ELF-1 (cell line): ENCODE measurements at regions not wholly inside any gene's neighbourhood (a gene's known extent, or its start where the extent isn't known, plus 50 kb on each side); places are given as distances from the start of the nearest gene placed in this dataset.
"Not testable (repeated sequence)": the region's sequence is repeated elsewhere in the genome, so short reads cannot be mapped to it uniquely, and the experiment has no call there.

Experiments
- DNase-seq: peaks from one replicate; pipeline ENCODE4 v3.0.0-alpha.2; 2016; ENCODE audit warnings: low read depth, low spot score

GRCh38 chrX:106220177-106220576, 52.1 kb downstream of the PWWP3B start:
- no peak for DNase-seq

GRCh38 chrX:106243376-106243775, 75.3 kb downstream of the PWWP3B start:
- DNase-seq, result no peak

- no peak for DNase-seq
These were observed 78.4 kb downstream of the PWWP3B start for GRCh38 chrX:106246511-106246910.

- no peak for DNase-seq
These were observed 79.1 kb downstream of the PWWP3B start for GRCh38 chrX:106247162-106247561.

GRCh38 chrX:106249706-106250379, 81.7 kb downstream of the PWWP3B start:
- no peak for DNase-seq

- DNase-seq, result no peak
These were observed 95.7 kb downstream of the PWWP3B start for GRCh38 chrX:106263817-106264216.

- DNase-seq, result not testable (repeated sequence)
These were observed 106.0 kb downstream of the PWWP3B start for GRCh38 chrX:106273947-106274587.

- not testable (repeated sequence) for DNase-seq
These were observed 107.1 kb downstream of the PWWP3B start for GRCh38 chrX:106275172-106275571.

- no peak for DNase-seq
These were observed 110.8 kb downstream of the PWWP3B start for GRCh38 chrX:106278951-106279350.

GRCh38 chrX:106281383-106281782, 113.3 kb downstream of the PWWP3B start:
- DNase-seq, result no peak

GRCh38 chrX:106283841-106284240, 115.7 kb downstream of the PWWP3B start:
- no peak for DNase-seq

GRCh38 chrX:106284431-106285025, 116.4 kb downstream of the PWWP3B start:
- DNase-seq, result no peak

GRCh38 chrX:106286053-106286650, 118.0 kb downstream of the PWWP3B start:
- no peak for DNase-seq

GRCh38 chrX:106290778-106291177, 122.7 kb downstream of the PWWP3B start:
- DNase-seq, result not testable (repeated sequence)

GRCh38 chrX:106291779-106292390, 123.8 kb downstream of the PWWP3B start:
- not testable (repeated sequence) for DNase-seq

GRCh38 chrX:106300239-106300638, 132.1 kb downstream of the PWWP3B start:
- DNase-seq, result no peak

GRCh38 chrX:106300656-106301055, 132.6 kb downstream of the PWWP3B start:
- DNase-seq, result no peak

- DNase-seq, result no peak
These were observed 134.2 kb downstream of the PWWP3B start for GRCh38 chrX:106302304-106302703.

- DNase-seq, result no peak
These were observed 138.4 kb downstream of the PWWP3B start for GRCh38 chrX:106306391-106306947.

- no peak for DNase-seq
These were observed 155.3 kb downstream of the PWWP3B start for GRCh38 chrX:106323357-106323756.

- DNase-seq, result no peak
These were observed 163.5 kb downstream of the PWWP3B start for GRCh38 chrX:106331606-106332005.

- DNase-seq, result no peak
These were observed 173.7 kb downstream of the PWWP3B start for GRCh38 chrX:106341823-106342222.
